ENCODE measurements at regions not wholly inside any gene's neighbourhood (a gene's known extent, or its start where the extent isn't known, plus 50 kb on each side); places are given as distances from the start of the nearest gene placed in this dataset.

- H3K4me3 ChIP-seq (ENCODE audit: low read length in 2 of 2), result no peak overlapping the region
- H3K27me3 ChIP-seq (ENCODE audit: control insufficient read depth in 2 of 2, insufficient read depth in 1 of 2, low read length in 1 of 2), result no peaks in the 10 kb centered on the region
- no peaks in the 10 kb centered on the region for H3K9me3 ChIP-seq (ENCODE audit: control insufficient read depth in 2 of 2, insufficient read depth in 1 of 2, low read length in 1 of 2)
- 91% methylated on average over 1 of the region's 1 CpG for WGBS
- no peak overlapping the region for H3K27ac ChIP-seq (ENCODE audit: low read depth in 1 of 2, low read length in 1 of 2)
- no peaks in the 10 kb centered on the region for H3K4me1 ChIP-seq (ENCODE audit: control insufficient read depth in 2 of 2, insufficient read depth in 2 of 2, low read length in 2 of 2)
- DNase-seq (ENCODE audit: low read depth in 6 of 9, low spot score in 9 of 9), result no peak
- H3K36me3 ChIP-seq (ENCODE audit: control insufficient read depth in 2 of 2, insufficient read depth in 2 of 2, low read length in 1 of 2), result no peaks in the 10 kb centered on the region
Observed at GRCh38 chr1:194469282-194469681, 1282.9 kb upstream of the B3GALT2 start.

GRCh38 chr1:194466706-194467105, 1280.3 kb upstream of the B3GALT2 start:
- H3K36me3 ChIP-seq (ENCODE audit: control insufficient read depth in 2 of 2, insufficient read depth in 2 of 2, low read length in 1 of 2), result no peaks in the 10 kb centered on the region
- H3K27ac ChIP-seq (ENCODE audit: low read depth in 1 of 2, low read length in 1 of 2), result no peak overlapping the region
- no peaks in the 10 kb centered on the region for H3K4me1 ChIP-seq (ENCODE audit: control insufficient read depth in 2 of 2, insufficient read depth in 2 of 2, low read length in 2 of 2)
- no peak for DNase-seq (ENCODE audit: low read depth in 6 of 9, low spot score in 9 of 9)
- 78% methylated on average over 4 of the region's 4 CpGs for WGBS
- no peak overlapping the region for H3K4me3 ChIP-seq (ENCODE audit: low read length in 2 of 2)
- no peaks in the 10 kb centered on the region for H3K27me3 ChIP-seq (ENCODE audit: control insufficient read depth in 2 of 2, insufficient read depth in 1 of 2, low read length in 1 of 2)
- H3K9me3 ChIP-seq (ENCODE audit: control insufficient read depth in 2 of 2, insufficient read depth in 1 of 2, low read length in 1 of 2), result no peaks in the 10 kb centered on the region

- Histone ChIP-seq H3K27ac (ENCODE audit: low read depth in 1 of 2, low read length in 1 of 2) (no peak overlapping the region), H3K4me1 (ENCODE audit: control insufficient read depth in 2 of 2, insufficient read depth in 2 of 2, low read length in 2 of 2) (no peaks in the 10 kb centered on the region), H3K9me3 (ENCODE audit: control insufficient read depth in 2 of 2, insufficient read depth in 1 of 2, low read length in 1 of 2) (no peaks in the 10 kb centered on the region), H3K4me3 (ENCODE audit: low read length in 2 of 2) (no peak overlapping the region), H3K27me3 (ENCODE audit: control insufficient read depth in 2 of 2, insufficient read depth in 1 of 2, low read length in 1 of 2) (no peaks in the 10 kb centered on the region), H3K36me3 (ENCODE audit: control insufficient read depth in 2 of 2, insufficient read depth in 2 of 2, low read length in 1 of 2) (no peaks in the 10 kb centered on the region)
- WGBS, result 87% methylated on average over 2 of the region's 2 CpGs
- DNase-seq (ENCODE audit: low read depth in 6 of 9, low spot score in 9 of 9), result no peak
Observed at GRCh38 chr1:194447636-194448035, 1261.2 kb upstream of the B3GALT2 start.

- 90% methylated on average over 2 of the region's 2 CpGs for WGBS
Observed at GRCh38 chr1:194445244-194445643, 1258.8 kb upstream of the B3GALT2 start.

GRCh38 chr1:194442901-194443575, 1256.6 kb upstream of the B3GALT2 start:
- no peaks in the 10 kb centered on the region for H3K36me3 ChIP-seq (ENCODE audit: control insufficient read depth in 2 of 2, insufficient read depth in 2 of 2, low read length in 1 of 2)
- H3K27me3 ChIP-seq (ENCODE audit: control insufficient read depth in 2 of 2, insufficient read depth in 1 of 2, low read length in 1 of 2), result no peaks in the 10 kb centered on the region
- 95% methylated on average over 9 of the region's 9 CpGs for WGBS
- no peak for DNase-seq (ENCODE audit: low read depth in 6 of 9, low spot score in 9 of 9)
- H3K4me1 ChIP-seq (ENCODE audit: control insufficient read depth in 2 of 2, insufficient read depth in 2 of 2, low read length in 2 of 2), result no peaks in the 10 kb centered on the region
- no peaks in the 10 kb centered on the region for H3K9me3 ChIP-seq (ENCODE audit: control insufficient read depth in 2 of 2, insufficient read depth in 1 of 2, low read length in 1 of 2)
- no peak overlapping the region for H3K27ac ChIP-seq (ENCODE audit: low read depth in 1 of 2, low read length in 1 of 2)
- H3K4me3 ChIP-seq (ENCODE audit: low read length in 2 of 2), result no peak overlapping the region

More at GRCh38 chr1:194445244-194445643, 1258.8 kb upstream of the B3GALT2 start:
- Histone ChIP-seq H3K27me3 (ENCODE audit: control insufficient read depth in 2 of 2, insufficient read depth in 1 of 2, low read length in 1 of 2) (no peaks in the 10 kb centered on the region), H3K9me3 (ENCODE audit: control insufficient read depth in 2 of 2, insufficient read depth in 1 of 2, low read length in 1 of 2) (no peaks in the 10 kb centered on the region), H3K4me1 (ENCODE audit: control insufficient read depth in 2 of 2, insufficient read depth in 2 of 2, low read length in 2 of 2) (no peaks in the 10 kb centered on the region), H3K27ac (ENCODE audit: low read depth in 1 of 2, low read length in 1 of 2) (no peak overlapping the region), H3K4me3 (ENCODE audit: low read length in 2 of 2) (no peak overlapping the region), H3K36me3 (ENCODE audit: control insufficient read depth in 2 of 2, insufficient read depth in 2 of 2, low read length in 1 of 2) (no peaks in the 10 kb centered on the region)
- DNase-seq (ENCODE audit: low read depth in 6 of 9, low spot score in 9 of 9), result no peak

- no peaks in the 10 kb centered on the region for H3K36me3 ChIP-seq (ENCODE audit: control insufficient read depth in 2 of 2, insufficient read depth in 2 of 2, low read length in 1 of 2)
- H3K27ac ChIP-seq (ENCODE audit: low read depth in 1 of 2, low read length in 1 of 2), result no peak overlapping the region
- no peaks in the 10 kb centered on the region for H3K27me3 ChIP-seq (ENCODE audit: control insufficient read depth in 2 of 2, insufficient read depth in 1 of 2, low read length in 1 of 2)
- peaks cover 0 to 5% of the 10 kb centered on the region in 2 donors for H3K9me3 ChIP-seq (ENCODE audit: control insufficient read depth in 2 of 2, insufficient read depth in 1 of 2, low read length in 1 of 2)
- WGBS, result 88% methylated on average over 2 of the region's 2 CpGs
- DNase-seq (ENCODE audit: low read depth in 6 of 9, low spot score in 9 of 9), result no peak
- no peak overlapping the region for H3K4me3 ChIP-seq (ENCODE audit: low read length in 2 of 2)
- H3K4me1 ChIP-seq (ENCODE audit: control insufficient read depth in 2 of 2, insufficient read depth in 2 of 2, low read length in 2 of 2), result no peaks in the 10 kb centered on the region
Observed at GRCh38 chr1:194437135-194437534, 1250.7 kb upstream of the B3GALT2 start.

- WGBS, result 96% methylated on average over 21 of the region's 21 CpGs
- no peaks in the 10 kb centered on the region for H3K36me3 ChIP-seq (ENCODE audit: control insufficient read depth in 2 of 2, insufficient read depth in 2 of 2, low read length in 1 of 2)
- peaks cover 0 to 5% of the 10 kb centered on the region in 2 donors for H3K9me3 ChIP-seq (ENCODE audit: control insufficient read depth in 2 of 2, insufficient read depth in 1 of 2, low read length in 1 of 2)
- H3K4me3 ChIP-seq (ENCODE audit: low read length in 2 of 2), result no peak overlapping the region
- no peak for DNase-seq (ENCODE audit: low read depth in 6 of 9, low spot score in 9 of 9)
- no peaks in the 10 kb centered on the region for H3K4me1 ChIP-seq (ENCODE audit: control insufficient read depth in 2 of 2, insufficient read depth in 2 of 2, low read length in 2 of 2)
- no peak overlapping the region for H3K27ac ChIP-seq (ENCODE audit: low read depth in 1 of 2, low read length in 1 of 2)
- H3K27me3 ChIP-seq (ENCODE audit: control insufficient read depth in 2 of 2, insufficient read depth in 1 of 2, low read length in 1 of 2), result no peaks in the 10 kb centered on the region
Observed at GRCh38 chr1:194431121-194431520, 1244.7 kb upstream of the B3GALT2 start.

- no peaks in the 10 kb centered on the region for H3K27me3 ChIP-seq (ENCODE audit: control insufficient read depth in 2 of 2, insufficient read depth in 1 of 2, low read length in 1 of 2)
- H3K4me3 ChIP-seq (ENCODE audit: low read length in 2 of 2), result no peak overlapping the region
- H3K9me3 ChIP-seq (ENCODE audit: control insufficient read depth in 2 of 2, insufficient read depth in 1 of 2, low read length in 1 of 2), result peaks cover 0 to 14% of the 10 kb centered on the region in 2 donors
- no peaks in the 10 kb centered on the region for H3K36me3 ChIP-seq (ENCODE audit: control insufficient read depth in 2 of 2, insufficient read depth in 2 of 2, low read length in 1 of 2)
- no peaks in the 10 kb centered on the region for H3K4me1 ChIP-seq (ENCODE audit: control insufficient read depth in 2 of 2, insufficient read depth in 2 of 2, low read length in 2 of 2)
- no peak for DNase-seq (ENCODE audit: low read depth in 6 of 9, low spot score in 9 of 9)
- WGBS, result 93% methylated on average over 4 of the region's 4 CpGs
- H3K27ac ChIP-seq (ENCODE audit: low read depth in 1 of 2, low read length in 1 of 2), result no peak overlapping the region
Observed at GRCh38 chr1:194420706-194421105, 1234.3 kb upstream of the B3GALT2 start.

GRCh38 chr1:194419721-194420120, 1233.3 kb upstream of the B3GALT2 start:
- 92% methylated on average over 1 of the region's 1 CpG for WGBS
- Histone ChIP-seq H3K36me3 (ENCODE audit: control insufficient read depth in 2 of 2, insufficient read depth in 2 of 2, low read length in 1 of 2) (no peaks in the 10 kb centered on the region), H3K9me3 (ENCODE audit: control insufficient read depth in 2 of 2, insufficient read depth in 1 of 2, low read length in 1 of 2) (peaks cover 0 to 14% of the 10 kb centered on the region in 2 donors), H3K27me3 (ENCODE audit: control insufficient read depth in 2 of 2, insufficient read depth in 1 of 2, low read length in 1 of 2) (no peaks in the 10 kb centered on the region), H3K4me3 (ENCODE audit: low read length in 2 of 2) (no peak overlapping the region), H3K27ac (ENCODE audit: low read depth in 1 of 2, low read length in 1 of 2) (no peak overlapping the region), H3K4me1 (ENCODE audit: control insufficient read depth in 2 of 2, insufficient read depth in 2 of 2, low read length in 2 of 2) (no peaks in the 10 kb centered on the region)
- DNase-seq (ENCODE audit: low read depth in 6 of 9, low spot score in 9 of 9), result no peak
